ENCODE measurements at regions not wholly inside any gene's neighbourhood (a gene's known extent, or its start where the extent isn't known, plus 50 kb on each side); places are given as distances from the start of the nearest gene placed in this dataset.

- Histone ChIP-seq H3K4me3 (no peak overlapping the region), H3K27me3 (no peaks in the 10 kb centered on the region), H3K36me3 (no peaks in the 10 kb centered on the region), H3K4me1 (no peaks in the 10 kb centered on the region), H3K9me3 (no peaks in the 10 kb centered on the region), H3K27ac (no peak overlapping the region)
- no peak for DNase-seq (ENCODE audit: low spot score in 2 of 2)
- TF ChIP-seq EP300 (IDR thresholded peaks at IDR 0.05) (no peak), CTCF (IDR thresholded peaks at IDR 0.05) (no peak), POLR2AphosphoS5 (IDR thresholded peaks at IDR 0.05) (no peak), POLR2A (IDR thresholded peaks at IDR 0.05) (no peak)
- WGBS: 89% methylated on average over 3 of the region's 3 CpGs
Observed at GRCh38 chr10:114724716-114725106, 66.6 kb upstream of the ABLIM1 start.

GRCh38 chr10:114726820-114727271 is 68.8 kb upstream of the ABLIM1 start:
- DNase-seq (ENCODE audit: low spot score in 2 of 2): no peak
- H3K27ac ChIP-seq: no peak overlapping the region

GRCh38 chr10:114728325-114728724 is 70.2 kb upstream of the ABLIM1 start:
- no peaks in the 10 kb centered on the region for H3K36me3 ChIP-seq
- no peak for DNase-seq (ENCODE audit: low spot score in 2 of 2)
- H3K27ac ChIP-seq: no peak overlapping the region
- no peaks in the 10 kb centered on the region for H3K9me3 ChIP-seq
- no peak overlapping the region for H3K4me3 ChIP-seq
- WGBS: 81% methylated on average over 4 of the region's 4 CpGs
- H3K27me3 ChIP-seq: no peaks in the 10 kb centered on the region
- TF ChIP-seq EP300 (IDR thresholded peaks at IDR 0.05) (no peak), POLR2AphosphoS5 (IDR thresholded peaks at IDR 0.05) (no peak), POLR2A (IDR thresholded peaks at IDR 0.05) (no peak), CTCF (IDR thresholded peaks at IDR 0.05) (no peak)
- H3K4me1 ChIP-seq: no peaks in the 10 kb centered on the region

More at GRCh38 chr10:114726820-114727271, 68.8 kb upstream of the ABLIM1 start:
- Histone ChIP-seq H3K9me3 (no peaks in the 10 kb centered on the region), H3K4me3 (no peak overlapping the region), H3K27me3 (no peaks in the 10 kb centered on the region), H3K4me1 (no peaks in the 10 kb centered on the region), H3K36me3 (no peaks in the 10 kb centered on the region)
- WGBS: 82% methylated on average over 3 of the region's 3 CpGs
- TF ChIP-seq EP300 (IDR thresholded peaks at IDR 0.05) (no peak), CTCF (IDR thresholded peaks at IDR 0.05) (no peak), POLR2A (IDR thresholded peaks at IDR 0.05) (no peak), POLR2AphosphoS5 (IDR thresholded peaks at IDR 0.05) (no peak)

- Histone ChIP-seq H3K4me3 (no peak overlapping the region), H3K9me3 (no peaks in the 10 kb centered on the region), H3K27me3 (no peaks in the 10 kb centered on the region), H3K4me1 (no peaks in the 10 kb centered on the region), H3K36me3 (no peaks in the 10 kb centered on the region), H3K27ac (no peak overlapping the region)
- TF ChIP-seq POLR2A (IDR thresholded peaks at IDR 0.05) (no peak), EP300 (IDR thresholded peaks at IDR 0.05) (no peak), POLR2AphosphoS5 (IDR thresholded peaks at IDR 0.05) (no peak), CTCF (IDR thresholded peaks at IDR 0.05) (no peak)
- WGBS: 75% methylated on average over 3 of the region's 3 CpGs
- DNase-seq (ENCODE audit: low spot score in 2 of 2): no peak
Observed at GRCh38 chr10:114729103-114729659, 71.1 kb upstream of the ABLIM1 start.

- H3K36me3 ChIP-seq: no peaks in the 10 kb centered on the region
- H3K4me3 ChIP-seq: no peak overlapping the region
- no peak for TF ChIP-seq POLR2A (IDR thresholded peaks at IDR 0.05)
- no peak for TF ChIP-seq EP300 (IDR thresholded peaks at IDR 0.05)
- TF ChIP-seq POLR2AphosphoS5 (IDR thresholded peaks at IDR 0.05): no peak
- no peak for TF ChIP-seq CTCF (IDR thresholded peaks at IDR 0.05)
- DNase-seq (ENCODE audit: low spot score in 2 of 2): no peak
- no peaks in the 10 kb centered on the region for H3K9me3 ChIP-seq
- H3K27me3 ChIP-seq: no peaks in the 10 kb centered on the region
- H3K27ac ChIP-seq: no peak overlapping the region
- 90% methylated on average over 6 of the region's 6 CpGs for WGBS
- no peaks in the 10 kb centered on the region for H3K4me1 ChIP-seq
Observed at GRCh38 chr10:114730291-114730690, 72.2 kb upstream of the ABLIM1 start.

All from suprapubic skin (tissue), 4 donors.